ENCODE measurements at regions not wholly inside any gene's neighbourhood (a gene's known extent, or its start where the extent isn't known, plus 50 kb on each side); places are given as distances from the start of the nearest gene placed in this dataset.

GRCh38 chr6:132931313-132931712, 116.9 kb downstream of the RPS12 start:
- TF ChIP-seq CTCF (IDR thresholded peaks at IDR 0.05) (no peak), POLR2A (IDR thresholded peaks at IDR 0.05) (no peak), POLR2AphosphoS5 (IDR thresholded peaks at IDR 0.05) (no peak), EP300 (IDR thresholded peaks at IDR 0.05) (no peak)
